ENCODE measurements at regions not wholly inside any gene's neighbourhood (a gene's known extent, or its start where the extent isn't known, plus 50 kb on each side); places are given as distances from the start of the nearest gene placed in this dataset.
"Not testable (repeated sequence)": the region's sequence is repeated elsewhere in the genome, so short reads cannot be mapped to it uniquely, and the experiment has no call there.

DNA sequence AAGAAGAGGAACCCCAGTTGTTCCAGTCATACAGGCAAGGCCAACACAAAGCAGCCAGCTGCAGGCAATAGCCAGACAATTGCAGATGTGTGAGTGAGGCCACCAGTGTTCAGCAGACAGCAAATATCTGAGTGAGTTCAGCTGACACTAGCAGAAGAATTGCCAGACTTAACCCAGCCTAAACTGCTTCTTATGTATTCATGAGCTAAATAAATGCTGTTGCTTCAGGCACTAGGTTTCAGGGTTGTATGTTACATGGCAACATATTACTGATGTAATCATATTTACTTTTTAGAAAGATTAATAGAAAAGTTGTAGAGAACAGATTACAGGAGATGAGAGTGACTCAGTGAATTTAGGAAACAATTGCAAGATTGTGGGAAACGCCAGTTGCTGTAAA is 129.8 kb upstream of the CHODL start:
- intact Hi-C loops (cut with DNase I; ENCODE audit: low total_unique reads), result no loop called here
- WGBS, 2 donors, result 21 to 45% methylated on average over 1 of the region's 1 CpG
- no peak for DNase-seq (ENCODE audit: low spot score in 2 of 2)
- TF ChIP-seq, protein P1, sequence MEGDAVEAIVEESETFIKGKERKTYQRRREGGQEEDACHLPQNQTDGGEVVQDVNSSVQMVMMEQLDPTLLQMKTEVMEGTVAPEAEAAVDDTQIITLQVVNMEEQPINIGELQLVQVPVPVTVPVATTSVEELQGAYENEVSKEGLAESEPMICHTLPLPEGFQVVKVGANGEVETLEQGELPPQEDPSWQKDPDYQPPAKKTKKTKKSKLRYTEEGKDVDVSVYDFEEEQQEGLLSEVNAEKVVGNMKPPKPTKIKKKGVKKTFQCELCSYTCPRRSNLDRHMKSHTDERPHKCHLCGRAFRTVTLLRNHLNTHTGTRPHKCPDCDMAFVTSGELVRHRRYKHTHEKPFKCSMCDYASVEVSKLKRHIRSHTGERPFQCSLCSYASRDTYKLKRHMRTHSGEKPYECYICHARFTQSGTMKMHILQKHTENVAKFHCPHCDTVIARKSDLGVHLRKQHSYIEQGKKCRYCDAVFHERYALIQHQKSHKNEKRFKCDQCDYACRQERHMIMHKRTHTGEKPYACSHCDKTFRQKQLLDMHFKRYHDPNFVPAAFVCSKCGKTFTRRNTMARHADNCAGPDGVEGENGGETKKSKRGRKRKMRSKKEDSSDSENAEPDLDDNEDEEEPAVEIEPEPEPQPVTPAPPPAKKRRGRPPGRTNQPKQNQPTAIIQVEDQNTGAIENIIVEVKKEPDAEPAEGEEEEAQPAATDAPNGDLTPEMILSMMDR (IDR thresholded peaks at IDR 0.05), result no peak
- TF ChIP-seq POLR2A (IDR thresholded peaks at IDR 0.05), result no peak
- H3K4me3 ChIP-seq (ENCODE audit: low read depth, poor library complexity, severe bottlenecking), result no peak overlapping the region

DNA sequence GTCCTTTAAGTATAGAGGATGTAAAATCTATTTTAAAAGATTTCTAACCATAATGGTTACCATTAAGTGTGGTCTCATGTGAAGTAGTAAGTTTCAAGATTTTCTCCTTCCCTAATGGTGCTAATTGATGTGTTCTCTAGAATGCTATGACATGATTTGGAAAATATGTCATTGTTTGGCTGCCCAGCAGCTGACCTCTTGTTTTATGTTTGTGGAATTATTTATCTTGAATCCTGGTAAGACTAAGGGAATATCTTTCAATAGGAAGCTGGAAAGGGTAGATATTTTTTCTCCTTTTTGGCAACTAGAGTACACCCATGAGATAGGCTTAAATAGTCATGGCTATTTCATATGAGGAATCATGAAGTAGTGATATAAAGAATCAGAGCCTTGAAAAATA is 139.8 kb upstream of the CHODL start:
- TF ChIP-seq, protein P1 (IDR thresholded peaks at IDR 0.05), result no peak
- TF ChIP-seq POLR2A (IDR thresholded peaks at IDR 0.05), result no peak
- no peak overlapping the region for H3K4me3 ChIP-seq (ENCODE audit: low read depth, poor library complexity, severe bottlenecking)
- intact Hi-C loops (cut with DNase I; ENCODE audit: low total_unique reads), result no loop called here
- DNase-seq (ENCODE audit: low spot score in 2 of 2), result no peak

DNA sequence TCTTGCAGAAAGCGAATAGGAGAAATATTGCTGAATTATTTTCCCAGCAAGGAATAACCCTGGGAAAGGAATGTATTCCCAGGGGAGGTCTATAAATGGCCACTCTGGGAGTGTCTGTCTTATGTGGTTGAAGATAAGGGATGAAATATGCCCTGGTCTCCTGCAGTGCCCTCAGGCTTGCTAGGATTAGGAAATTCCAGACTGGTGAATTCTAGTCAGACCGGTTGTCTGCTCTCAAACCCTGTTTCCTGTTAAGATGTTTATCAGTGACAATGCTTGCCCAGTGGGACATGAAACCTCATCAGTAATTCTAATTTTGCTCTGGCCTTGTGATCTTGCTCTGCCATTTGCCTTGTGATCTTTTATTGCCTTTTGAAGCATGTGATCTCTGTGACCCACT is 148.2 kb upstream of the CHODL start:
- 69 to 84% methylated on average over 2 of the region's 2 CpGs for WGBS, 2 donors
- H3K4me3 ChIP-seq (ENCODE audit: low read depth, poor library complexity, severe bottlenecking); intact Hi-C loops (cut with DNase I; ENCODE audit: low total_unique reads); DNase-seq (ENCODE audit: low spot score in 2 of 2): not testable (repeated sequence)

DNA sequence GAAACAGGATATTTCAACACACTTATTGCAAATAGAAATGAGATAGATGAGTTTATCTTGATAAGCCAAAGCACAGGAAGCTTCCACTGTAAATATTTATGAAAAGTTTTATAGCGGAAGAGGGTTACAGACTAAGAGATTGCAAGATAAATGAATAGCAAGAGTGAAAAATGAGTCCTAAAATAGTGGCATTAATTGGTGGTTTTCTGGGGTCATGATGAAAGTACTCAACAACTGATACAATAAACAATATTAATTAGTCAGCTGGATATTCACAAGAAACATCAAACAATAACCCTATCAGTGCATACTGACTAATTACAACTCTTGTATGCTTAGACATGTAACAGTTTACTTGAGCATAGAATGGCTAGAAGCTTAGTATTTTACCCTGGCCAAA is 154.8 kb upstream of the CHODL start:
- WGBS, 2 donors, result 44 to 68% methylated on average over 1 of the region's 1 CpG
- no peak overlapping the region for H3K4me3 ChIP-seq (ENCODE audit: low read depth, poor library complexity, severe bottlenecking)
- no peak for DNase-seq (ENCODE audit: low spot score in 2 of 2)
- intact Hi-C loops (cut with DNase I; ENCODE audit: low total_unique reads), result no loop called here
- TF ChIP-seq POLR2A (IDR thresholded peaks at IDR 0.05), result no peak
- TF ChIP-seq, protein P1 (IDR thresholded peaks at IDR 0.05), result no peak

DNA sequence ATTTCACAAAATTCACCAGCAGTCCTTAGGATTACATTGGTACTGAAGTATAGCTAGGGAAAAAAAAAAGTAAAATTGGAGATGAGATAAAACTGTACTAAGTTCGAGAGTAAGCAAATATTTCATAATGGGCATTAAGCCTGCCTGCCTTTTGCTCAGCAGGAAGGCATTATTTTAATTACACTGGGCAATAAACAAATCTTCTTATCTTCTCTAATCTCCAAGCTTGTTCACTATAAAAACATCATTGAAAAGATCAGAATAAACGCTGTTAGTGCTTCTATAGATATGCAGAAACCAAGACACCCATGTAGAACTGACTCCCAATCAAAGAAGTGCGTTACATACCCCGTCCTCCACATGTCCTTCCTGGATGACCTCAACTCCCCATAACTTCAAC is 174.2 kb upstream of the CHODL start:
- TF ChIP-seq POLR2A (IDR thresholded peaks at IDR 0.05), result no peak
- TF ChIP-seq, protein P1 (IDR thresholded peaks at IDR 0.05), result no peak
- no peak overlapping the region for H3K4me3 ChIP-seq (ENCODE audit: low read depth, poor library complexity, severe bottlenecking)
- 62 to 68% methylated on average over 4 of the region's 4 CpGs for WGBS, 2 donors
- no peak for DNase-seq (ENCODE audit: low spot score in 2 of 2)
- intact Hi-C loops (cut with DNase I; ENCODE audit: low total_unique reads), result no loop called here

DNA sequence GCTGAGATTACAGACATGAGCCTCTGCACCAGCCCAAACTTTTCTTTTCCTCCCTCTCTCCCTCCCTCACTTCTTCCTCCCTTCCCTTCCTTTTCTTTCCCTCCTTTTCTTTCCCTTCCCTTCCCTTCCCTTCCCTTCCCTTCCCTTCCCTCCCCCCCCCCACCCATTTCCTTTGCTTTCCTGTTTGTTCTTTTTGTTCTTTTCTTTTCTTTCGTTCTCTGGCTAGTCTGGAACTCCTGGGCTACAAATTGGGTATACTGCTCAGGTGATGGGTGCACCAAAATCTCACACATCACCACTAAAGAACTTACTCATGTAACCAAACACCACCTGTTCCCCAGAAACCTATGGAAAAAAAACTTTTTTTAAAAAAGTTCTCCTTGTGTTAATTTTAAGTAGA is 174.8 kb upstream of the CHODL start:
- TF ChIP-seq POLR2A (IDR thresholded peaks at IDR 0.05), result no peak
- TF ChIP-seq, protein P1 (IDR thresholded peaks at IDR 0.05), result no peak
- WGBS, 2 donors, result 63 to 67% methylated on average over 1 of the region's 1 CpG
- DNase-seq (ENCODE audit: low spot score in 2 of 2), result no peak
- no peak overlapping the region for H3K4me3 ChIP-seq (ENCODE audit: low read depth, poor library complexity, severe bottlenecking)
- intact Hi-C loops (cut with DNase I; ENCODE audit: low total_unique reads), result no loop called here

All from lower leg skin (tissue), 4 donors.